HT1080 (cell line): ENCODE measurements at regions not wholly inside any gene's neighbourhood (a gene's known extent, or its start where the extent isn't known, plus 50 kb on each side); places are given as distances from the start of the nearest gene placed in this dataset.
"Not testable (repeated sequence)": the region's sequence is repeated elsewhere in the genome, so short reads cannot be mapped to it uniquely, and the experiment has no call there.

Source experiments
- DNase-seq: peaks from one replicate; pipeline ENCODE4 v3.0.0-alpha.2; 2015; ENCODE audit warnings: low read depth

- no peak for DNase-seq
Observed at GRCh38 chr19:23597661-23598060, 89.4 kb downstream of the ZNF675 start.

- DNase-seq, result no peak
Observed at GRCh38 chr19:23596872-23597271, 90.1 kb downstream of the ZNF675 start.

GRCh38 chr19:23594311-23594710 lies 92.7 kb downstream of the ZNF675 start:
- not testable (repeated sequence) for DNase-seq

- DNase-seq, result peak; percentile 13
Observed at GRCh38 chr19:23587546-23587945, 99.5 kb downstream of the ZNF675 start.

GRCh38 chr19:23577501-23577900 lies 109.5 kb downstream of the ZNF675 start:
- no peak for DNase-seq

GRCh38 chr19:23571175-23571574 lies 115.8 kb downstream of the ZNF675 start:
- no peak for DNase-seq

GRCh38 chr19:23568116-23568515 lies 118.9 kb downstream of the ZNF675 start:
- DNase-seq, result not testable (repeated sequence)

GRCh38 chr19:23565256-23565655 lies 121.8 kb downstream of the ZNF675 start:
- no peak for DNase-seq

GRCh38 chr19:23563326-23563725 lies 123.7 kb downstream of the ZNF675 start:
- no peak for DNase-seq

- DNase-seq, result no peak
Observed at GRCh38 chr19:23561341-23561740, 125.7 kb downstream of the ZNF675 start.

GRCh38 chr19:23560051-23560450 lies 127.0 kb downstream of the ZNF675 start:
- DNase-seq, result no peak

GRCh38 chr19:23558541-23558940 lies 128.5 kb downstream of the ZNF675 start:
- DNase-seq, result peak; percentile 63

- DNase-seq, result no peak
Observed at GRCh38 chr19:23557381-23557780, 129.6 kb downstream of the ZNF675 start.

GRCh38 chr19:23554548-23554947 lies 132.5 kb downstream of the ZNF675 start:
- peak; percentile 92 for DNase-seq

- peak; percentile 85 for DNase-seq
Observed at GRCh38 chr19:23550102-23550501, 136.9 kb downstream of the ZNF675 start.

GRCh38 chr19:23547816-23548430 lies 139.1 kb downstream of the ZNF675 start:
- peak; percentile 90 for DNase-seq

- no peak for DNase-seq
Observed at GRCh38 chr19:23547156-23547555, 139.9 kb downstream of the ZNF675 start.

GRCh38 chr19:23543351-23543750 lies 143.7 kb downstream of the ZNF675 start:
- no peak for DNase-seq

- peak; percentile 21 for DNase-seq
Observed at GRCh38 chr19:23542562-23542961, 144.4 kb downstream of the ZNF675 start.

- no peak for DNase-seq
Observed at GRCh38 chr19:23541991-23542390, 145.0 kb downstream of the ZNF675 start.

- DNase-seq, result not testable (repeated sequence)
Observed at GRCh38 chr19:23540180-23540579, 144.9 kb upstream of the ZNF91 start.

- no peak for DNase-seq
Observed at GRCh38 chr19:23539499-23539898, 144.2 kb upstream of the ZNF91 start.

- not testable (repeated sequence) for DNase-seq
Observed at GRCh38 chr19:23537136-23537535, 141.9 kb upstream of the ZNF91 start.

GRCh38 chr19:23536341-23536740 lies 141.1 kb upstream of the ZNF91 start:
- DNase-seq, result not testable (repeated sequence)
